ENCODE measurements at regions not wholly inside any gene's neighbourhood (a gene's known extent, or its start where the extent isn't known, plus 50 kb on each side); places are given as distances from the start of the nearest gene placed in this dataset.

- no peaks in the 10 kb centered on the region for H3K4me1 ChIP-seq (ENCODE audit: control insufficient read depth, low read length)
- H3K4me3 ChIP-seq (ENCODE audit: low read length), result no peak overlapping the region
- no peaks in the 10 kb centered on the region for H3K9me3 ChIP-seq (ENCODE audit: control insufficient read depth, insufficient read depth, low read length)
- H3K9me2 ChIP-seq (replicated peaks; ENCODE audit: control insufficient read depth, low read length), result no peaks in the 10 kb centered on the region
- H3K79me2 ChIP-seq (ENCODE audit: control insufficient read depth, low read length), result no peaks in the 10 kb centered on the region
- H3K36me3 ChIP-seq (ENCODE audit: control insufficient read depth, low read length), result no peaks in the 10 kb centered on the region
- H4K20me1 ChIP-seq (ENCODE audit: control insufficient read depth, insufficient read depth, low read depth, low read length), result no peaks in the 10 kb centered on the region
- H3K4me2 ChIP-seq (ENCODE audit: low read length), result no peak overlapping the region
- H3F3A ChIP-seq (ENCODE audit: control insufficient read depth, insufficient read depth), result no peaks in the 10 kb centered on the region
- H3K27me3 ChIP-seq (ENCODE audit: control insufficient read depth, low read length), result peaks cover 9% of the 10 kb centered on the region; the same call in 1 of the 2 replicates
- TF ChIP-seq CTCF (IDR thresholded peaks at IDR 0.05; ENCODE audit: low read depth, low read length, poor library complexity, severe bottlenecking) (no peak), EZH2phosphoT487 (IDR thresholded peaks at IDR 0.05; ENCODE audit: borderline replicate concordance, low read length) (no peak)
- no peak overlapping the region for H3K27ac ChIP-seq (ENCODE audit: low read depth, low read length)
Measured at GRCh38 chr6:126797981-126798380, 320.5 kb upstream of the RSPO3 start.

GRCh38 chr6:126803769-126804168 is 314.7 kb upstream of the RSPO3 start:
- H3K4me1 ChIP-seq (ENCODE audit: control insufficient read depth, low read length), result no peaks in the 10 kb centered on the region
- no peaks in the 10 kb centered on the region for H3F3A ChIP-seq (ENCODE audit: control insufficient read depth, insufficient read depth)
- no peak overlapping the region for H3K27ac ChIP-seq (ENCODE audit: low read depth, low read length)
- no peaks in the 10 kb centered on the region for H3K9me3 ChIP-seq (ENCODE audit: control insufficient read depth, insufficient read depth, low read length)
- no peaks in the 10 kb centered on the region for H3K36me3 ChIP-seq (ENCODE audit: control insufficient read depth, low read length)
- no peak overlapping the region for H3K4me2 ChIP-seq (ENCODE audit: low read length)
- no peaks in the 10 kb centered on the region for H4K20me1 ChIP-seq (ENCODE audit: control insufficient read depth, insufficient read depth, low read depth, low read length)
- H3K27me3 ChIP-seq (ENCODE audit: control insufficient read depth, low read length), result peaks cover 12% of the 10 kb centered on the region; the same call in 1 of the 2 replicates
- no peak for TF ChIP-seq EZH2phosphoT487 (IDR thresholded peaks at IDR 0.05; ENCODE audit: borderline replicate concordance, low read length)
- no peak for TF ChIP-seq CTCF (IDR thresholded peaks at IDR 0.05; ENCODE audit: low read depth, low read length, poor library complexity, severe bottlenecking)
- H3K4me3 ChIP-seq (ENCODE audit: low read length), result no peak overlapping the region
- H3K9me2 ChIP-seq (replicated peaks; ENCODE audit: control insufficient read depth, low read length), result no peaks in the 10 kb centered on the region
- no peaks in the 10 kb centered on the region for H3K79me2 ChIP-seq (ENCODE audit: control insufficient read depth, low read length)

- TF ChIP-seq CTCF (IDR thresholded peaks at IDR 0.05; ENCODE audit: low read depth, low read length, poor library complexity, severe bottlenecking) (peak; percentile 78), EZH2phosphoT487 (IDR thresholded peaks at IDR 0.05; ENCODE audit: borderline replicate concordance, low read length) (no peak)
- Histone ChIP-seq H3K27me3 (ENCODE audit: control insufficient read depth, low read length) (peaks cover 12% of the 10 kb centered on the region; the same call in 1 of the 2 replicates), H3K36me3 (ENCODE audit: control insufficient read depth, low read length) (no peaks in the 10 kb centered on the region)
Measured at GRCh38 chr6:126804332-126805064, 314.0 kb upstream of the RSPO3 start.

More at GRCh38 chr6:126804332-126805064, 314.0 kb upstream of the RSPO3 start:
- Histone ChIP-seq H3K27ac (ENCODE audit: low read depth, low read length) (no peak overlapping the region), H4K20me1 (ENCODE audit: control insufficient read depth, insufficient read depth, low read depth, low read length) (no peaks in the 10 kb centered on the region), H3K4me1 (ENCODE audit: control insufficient read depth, low read length) (no peaks in the 10 kb centered on the region), H3K9me2 (replicated peaks; ENCODE audit: control insufficient read depth, low read length) (no peaks in the 10 kb centered on the region), H3K4me3 (ENCODE audit: low read length) (no peak overlapping the region), H3K79me2 (ENCODE audit: control insufficient read depth, low read length) (no peaks in the 10 kb centered on the region), H3F3A (ENCODE audit: control insufficient read depth, insufficient read depth) (no peaks in the 10 kb centered on the region), H3K4me2 (ENCODE audit: low read length) (no peak overlapping the region), H3K9me3 (ENCODE audit: control insufficient read depth, insufficient read depth, low read length) (no peaks in the 10 kb centered on the region)
